Suprapubic skin (tissue), 4 donors: ENCODE measurements at regions not wholly inside any gene's neighbourhood (a gene's known extent, or its start where the extent isn't known, plus 50 kb on each side); places are given as distances from the start of the nearest gene placed in this dataset.
"Not testable (repeated sequence)": the region's sequence is repeated elsewhere in the genome, so short reads cannot be mapped to it uniquely, and the experiment has no call there.

Source experiments
- DNase-seq, 2 donors: peaks; one replicate each; pipeline ENCODE4 v3.0.0-alpha.2; 2019; ENCODE audit warnings: low spot score in 2 of 2
- H3K27ac ChIP-seq: fragments of 200-600 bp; sonication (generic); one replicate; pipeline ENCODE4 v1.5.1; 2019
- H3K27me3 ChIP-seq: fragments of 200-600 bp; sonication (generic); one replicate; pipeline ENCODE4 v1.5.1; 2019
- H3K36me3 ChIP-seq: fragments of 200-600 bp; sonication (generic); one replicate; pipeline ENCODE4 v1.5.1; 2019
- H3K4me1 ChIP-seq: fragments of 200-600 bp; sonication (generic); one replicate; pipeline ENCODE4 v1.5.1; 2019
- H3K4me3 ChIP-seq: fragments of 200-600 bp; sonication (generic); one replicate; pipeline ENCODE4 v1.5.1; 2019; ENCODE audit warnings: mild to moderate bottlenecking
- H3K9me3 ChIP-seq: fragments of 200-600 bp; sonication (generic); one replicate; pipeline ENCODE4 v1.5.1; 2019
- EP300 ChIP-seq: sonication (generic); formaldehyde crosslinking; IDR thresholded peaks from one replicate; pipeline ENCODE4 v1.6.1; 2017; ENCODE audit warnings: antibody characterized with exemption
- POLR2A ChIP-seq, 2 donors: fragments of 450-650 bp; IDR thresholded peaks; one replicate each; pipeline ENCODE4 v1.6.1; 2017; ENCODE audit warnings: antibody characterized with exemption in 2 of 2, mild to moderate bottlenecking in 2 of 2, moderate library complexity in 2 of 2
- POLR2AphosphoS5 ChIP-seq, 3 donors: sonication (generic); formaldehyde crosslinking; IDR thresholded peaks; one replicate each; pipeline ENCODE4 v1.6.1; 2017; ENCODE audit warnings: antibody characterized with exemption in 3 of 3
- WGBS: methylation state at CpG from one replicate; pipeline ENCODE4 v1.1.5; 2018; 5-methylcytosine and 5-hydroxymethylcytosine counted together
- TF ChIP-seq, protein P1 (sequence below), 2 donors: fragments of 200-600 bp in 1 of 2; fragments of 450-650 bp in 1 of 2; sonication (generic) in 1 of 2; IDR thresholded peaks; one replicate each; pipeline ENCODE4 v1.5.1; 2016 to 2019; ENCODE audit warnings: antibody characterized with exemption in 2 of 2, mild to moderate bottlenecking in 1 of 2, moderate library complexity in 1 of 2

DNA sequence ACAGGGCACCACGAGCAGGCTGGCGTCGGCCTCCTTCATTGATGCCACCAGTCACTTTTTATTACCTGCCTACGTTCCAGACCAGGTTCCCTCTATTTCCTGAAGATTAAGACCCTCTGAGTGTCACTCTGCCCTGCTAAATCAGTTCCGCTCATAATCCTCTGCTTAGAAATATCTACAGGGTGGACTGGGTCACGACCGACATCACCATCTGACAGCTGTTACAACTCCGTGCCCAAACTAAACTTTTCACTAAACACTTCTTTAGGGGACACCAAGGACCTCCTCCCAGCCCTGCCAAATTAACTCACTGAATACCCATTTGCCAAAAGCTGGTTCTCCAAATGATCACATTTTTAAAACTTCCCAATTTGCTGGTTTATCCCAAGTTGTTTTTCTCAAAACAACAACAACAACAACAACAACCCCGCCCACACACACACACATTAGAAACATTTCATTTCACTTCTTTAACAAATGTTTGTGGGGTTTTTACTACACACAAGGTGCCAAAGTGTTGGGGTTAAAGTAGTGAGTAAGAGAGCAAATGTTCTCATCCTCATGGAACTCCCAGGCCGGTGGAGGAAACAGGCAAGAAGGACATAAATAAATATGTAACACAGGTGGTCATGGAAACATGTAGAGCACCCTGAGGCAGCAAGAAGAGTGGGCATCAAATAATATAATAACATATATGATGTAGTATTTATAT, 72.0 kb upstream of the PEG3 start:
- Histone ChIP-seq H3K9me3 (no peaks in the 10 kb centered on the region), H3K4me3 (no peak overlapping the region), H3K4me1 (no peaks in the 10 kb centered on the region), H3K27me3 (no peaks in the 10 kb centered on the region), H3K36me3 (no peaks in the 10 kb centered on the region), H3K27ac (no peak overlapping the region)
- no peak for TF ChIP-seq POLR2AphosphoS5 (IDR thresholded peaks at IDR 0.05)
- WGBS, result 79% methylated on average over 10 of the region's 10 CpGs
- DNase-seq, result no peak

DNA sequence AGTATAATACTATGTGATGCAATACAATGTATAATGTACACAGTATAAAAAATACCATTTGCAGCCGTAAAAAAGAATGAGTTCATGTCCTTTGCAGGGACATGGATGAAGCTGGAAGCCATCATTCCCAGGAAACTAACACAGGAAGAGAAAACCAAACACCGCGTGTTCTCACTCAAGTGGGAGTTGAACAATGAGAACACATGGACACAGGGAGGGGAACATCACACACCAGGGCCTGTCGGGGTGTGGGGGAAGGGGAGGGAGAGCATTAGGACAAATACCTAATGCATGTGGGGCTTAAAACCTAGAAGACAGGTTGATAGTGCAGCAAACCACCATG, 72.6 kb upstream of the PEG3 start:
- H3K27ac ChIP-seq, DNase-seq, H3K36me3 ChIP-seq, H3K4me1 ChIP-seq, H3K4me3 ChIP-seq, H3K9me3 ChIP-seq, H3K27me3 ChIP-seq: not testable (repeated sequence)
- WGBS, result 53% methylated on average over 4 of the region's 4 CpGs

DNA sequence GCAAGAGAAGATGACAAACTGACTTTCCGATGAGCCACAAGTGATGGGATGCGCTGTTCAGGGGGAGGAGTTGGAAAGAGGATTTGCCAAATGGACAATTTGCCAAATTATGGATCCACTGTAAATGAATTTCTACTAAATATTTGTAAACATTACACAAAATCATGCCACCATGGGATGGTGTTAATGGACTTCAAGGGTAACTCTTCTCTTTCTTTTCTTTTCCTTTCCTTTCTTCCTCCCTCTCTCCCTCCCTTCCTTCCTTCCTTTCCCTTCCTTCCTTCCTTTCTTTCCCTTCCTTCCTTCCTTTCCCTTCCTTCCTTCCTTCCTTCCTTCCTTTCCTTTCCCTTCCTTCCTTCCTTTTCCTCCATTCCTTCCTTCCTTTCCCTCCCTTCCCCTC, 76.0 kb upstream of the PEG3 start:
- TF ChIP-seq POLR2AphosphoS5 (IDR thresholded peaks at IDR 0.05), result no peak
- TF ChIP-seq, protein P1, sequence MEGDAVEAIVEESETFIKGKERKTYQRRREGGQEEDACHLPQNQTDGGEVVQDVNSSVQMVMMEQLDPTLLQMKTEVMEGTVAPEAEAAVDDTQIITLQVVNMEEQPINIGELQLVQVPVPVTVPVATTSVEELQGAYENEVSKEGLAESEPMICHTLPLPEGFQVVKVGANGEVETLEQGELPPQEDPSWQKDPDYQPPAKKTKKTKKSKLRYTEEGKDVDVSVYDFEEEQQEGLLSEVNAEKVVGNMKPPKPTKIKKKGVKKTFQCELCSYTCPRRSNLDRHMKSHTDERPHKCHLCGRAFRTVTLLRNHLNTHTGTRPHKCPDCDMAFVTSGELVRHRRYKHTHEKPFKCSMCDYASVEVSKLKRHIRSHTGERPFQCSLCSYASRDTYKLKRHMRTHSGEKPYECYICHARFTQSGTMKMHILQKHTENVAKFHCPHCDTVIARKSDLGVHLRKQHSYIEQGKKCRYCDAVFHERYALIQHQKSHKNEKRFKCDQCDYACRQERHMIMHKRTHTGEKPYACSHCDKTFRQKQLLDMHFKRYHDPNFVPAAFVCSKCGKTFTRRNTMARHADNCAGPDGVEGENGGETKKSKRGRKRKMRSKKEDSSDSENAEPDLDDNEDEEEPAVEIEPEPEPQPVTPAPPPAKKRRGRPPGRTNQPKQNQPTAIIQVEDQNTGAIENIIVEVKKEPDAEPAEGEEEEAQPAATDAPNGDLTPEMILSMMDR (IDR thresholded peaks at IDR 0.05), result no peak
- Histone ChIP-seq H3K27me3 (no peaks in the 10 kb centered on the region), H3K4me1 (no peaks in the 10 kb centered on the region), H3K9me3 (peaks cover 3% of the 10 kb centered on the region), H3K36me3 (no peaks in the 10 kb centered on the region), H3K4me3 (no peak overlapping the region), H3K27ac (no peak overlapping the region)
- DNase-seq, result no peak
- WGBS, result 89% methylated on average over 2 of the region's 2 CpGs

GRCh38 chr19:56917529-56917928, 77.0 kb upstream of the PEG3 start:
- no peak for DNase-seq
- Histone ChIP-seq H3K27ac (no peak overlapping the region), H3K4me1 (no peaks in the 10 kb centered on the region), H3K9me3 (peaks cover 3% of the 10 kb centered on the region), H3K27me3 (no peaks in the 10 kb centered on the region), H3K36me3 (no peaks in the 10 kb centered on the region), H3K4me3 (no peak overlapping the region)
- TF ChIP-seq, protein P1 (IDR thresholded peaks at IDR 0.05), result no peak
- TF ChIP-seq POLR2AphosphoS5 (IDR thresholded peaks at IDR 0.05), result no peak
- no peak for TF ChIP-seq EP300
- TF ChIP-seq POLR2A (IDR thresholded peaks at IDR 0.05), result no peak
- 28% methylated on average over 6 of the region's 6 CpGs for WGBS

- Histone ChIP-seq H3K9me3 (peaks cover 3% of the 10 kb centered on the region), H3K4me3 (no peak overlapping the region), H3K4me1 (no peaks in the 10 kb centered on the region), H3K27ac (no peak overlapping the region), H3K27me3 (no peaks in the 10 kb centered on the region), H3K36me3 (no peaks in the 10 kb centered on the region)
- WGBS, result 32% methylated on average over 6 of the region's 6 CpGs
- TF ChIP-seq, protein P1 (IDR thresholded peaks at IDR 0.05), result no peak
- no peak for TF ChIP-seq POLR2AphosphoS5 (IDR thresholded peaks at IDR 0.05)
- TF ChIP-seq POLR2A (IDR thresholded peaks at IDR 0.05), result no peak
- no peak for TF ChIP-seq EP300
- DNase-seq, result no peak
These were observed 77.5 kb upstream of the PEG3 start for GRCh38 chr19:56917998-56918397.

DNA sequence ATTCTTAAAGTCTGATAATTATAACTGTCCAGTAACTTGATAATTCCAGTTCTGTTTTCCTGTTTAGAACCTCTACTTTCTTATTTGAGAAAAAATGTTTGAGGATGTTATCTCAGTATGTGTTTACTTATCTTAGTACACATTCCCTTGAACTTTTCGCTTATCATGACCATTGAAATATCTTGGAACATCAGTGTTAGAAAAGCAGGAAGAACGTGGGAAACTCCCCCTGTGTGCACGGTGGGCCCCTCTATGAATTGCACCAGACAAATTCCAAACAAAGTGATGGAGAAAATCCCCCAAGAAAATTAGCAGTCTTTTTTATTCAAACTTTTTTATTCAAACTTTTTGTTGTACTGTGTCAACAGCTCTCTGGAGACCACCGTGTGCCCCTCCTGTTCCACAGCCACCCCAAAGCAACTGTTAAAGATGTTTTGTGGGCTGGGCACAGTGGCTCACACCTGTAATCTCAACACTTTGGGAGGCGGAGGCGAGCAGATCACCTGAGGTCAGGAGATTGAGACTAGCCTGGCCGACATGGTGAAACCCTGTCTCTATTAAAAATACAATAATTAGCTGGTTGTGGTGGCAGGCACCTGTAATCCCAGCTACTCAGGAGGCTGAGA, 78.3 kb upstream of the PEG3 start:
- Histone ChIP-seq H3K27me3 (no peaks in the 10 kb centered on the region), H3K27ac (no peak overlapping the region), H3K9me3 (peaks cover 3% of the 10 kb centered on the region), H3K36me3 (no peaks in the 10 kb centered on the region), H3K4me3 (no peak overlapping the region), H3K4me1 (no peaks in the 10 kb centered on the region)
- WGBS, result 64% methylated on average over 7 of the region's 7 CpGs
- TF ChIP-seq POLR2A (IDR thresholded peaks at IDR 0.05), result no peak
- no peak for TF ChIP-seq POLR2AphosphoS5 (IDR thresholded peaks at IDR 0.05)
- TF ChIP-seq, protein P1 (IDR thresholded peaks at IDR 0.05), result no peak
- no peak for TF ChIP-seq EP300
- no peak for DNase-seq
